ENCODE measurements at regions not wholly inside any gene's neighbourhood (a gene's known extent, or its start where the extent isn't known, plus 50 kb on each side); places are given as distances from the start of the nearest gene placed in this dataset.
"Not testable (repeated sequence)": the region's sequence is repeated elsewhere in the genome, so short reads cannot be mapped to it uniquely, and the experiment has no call there.

DNA sequence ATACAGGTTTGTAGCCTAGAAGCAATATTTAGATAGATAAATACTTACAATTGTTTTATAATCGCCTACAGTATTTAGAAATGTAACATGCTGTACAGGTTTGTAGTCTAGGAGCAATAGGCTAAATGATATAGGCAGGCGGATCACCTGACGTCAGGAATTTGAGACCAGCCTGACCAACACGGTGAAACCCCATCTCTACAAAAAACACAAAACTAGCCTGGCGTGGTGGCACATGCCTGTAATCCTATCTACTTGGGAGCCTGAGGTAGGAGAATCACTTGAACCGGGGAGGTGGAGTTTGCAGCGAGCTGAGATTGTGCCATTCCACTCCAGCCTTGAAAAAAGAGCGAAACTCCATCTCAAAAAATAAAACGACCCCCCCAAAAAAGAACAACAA is 375.2 kb upstream of the EPHA3 start:
- no peaks in the 10 kb centered on the region for H3K27me3 ChIP-seq
- no peaks in the 10 kb centered on the region for H3K9me3 ChIP-seq
- in situ Hi-C loops (cut with MboI; ENCODE audit: low sequenced_read_pairs in 4 of 4) = no loop called here
- no peak for TF ChIP-seq POLR2A (IDR thresholded peaks at IDR 0.05)
- TF ChIP-seq, protein P1, sequence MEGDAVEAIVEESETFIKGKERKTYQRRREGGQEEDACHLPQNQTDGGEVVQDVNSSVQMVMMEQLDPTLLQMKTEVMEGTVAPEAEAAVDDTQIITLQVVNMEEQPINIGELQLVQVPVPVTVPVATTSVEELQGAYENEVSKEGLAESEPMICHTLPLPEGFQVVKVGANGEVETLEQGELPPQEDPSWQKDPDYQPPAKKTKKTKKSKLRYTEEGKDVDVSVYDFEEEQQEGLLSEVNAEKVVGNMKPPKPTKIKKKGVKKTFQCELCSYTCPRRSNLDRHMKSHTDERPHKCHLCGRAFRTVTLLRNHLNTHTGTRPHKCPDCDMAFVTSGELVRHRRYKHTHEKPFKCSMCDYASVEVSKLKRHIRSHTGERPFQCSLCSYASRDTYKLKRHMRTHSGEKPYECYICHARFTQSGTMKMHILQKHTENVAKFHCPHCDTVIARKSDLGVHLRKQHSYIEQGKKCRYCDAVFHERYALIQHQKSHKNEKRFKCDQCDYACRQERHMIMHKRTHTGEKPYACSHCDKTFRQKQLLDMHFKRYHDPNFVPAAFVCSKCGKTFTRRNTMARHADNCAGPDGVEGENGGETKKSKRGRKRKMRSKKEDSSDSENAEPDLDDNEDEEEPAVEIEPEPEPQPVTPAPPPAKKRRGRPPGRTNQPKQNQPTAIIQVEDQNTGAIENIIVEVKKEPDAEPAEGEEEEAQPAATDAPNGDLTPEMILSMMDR (IDR thresholded peaks at IDR 0.05 in 4 of 5, conservative IDR thresholded peaks at IDR 0.05 in 1 of 5) = no peak
- H3K4me3 ChIP-seq = no peak overlapping the region
- intact Hi-C loops (cut with DNase I; ENCODE audit: low total_unique reads) = no loop called here
- no peaks in the 10 kb centered on the region for H3K36me3 ChIP-seq
- H3K4me1 ChIP-seq = no peaks in the 10 kb centered on the region
- no peak overlapping the region for H3K27ac ChIP-seq
- ATAC-seq (no peak), DNase-seq (no peak)

DNA sequence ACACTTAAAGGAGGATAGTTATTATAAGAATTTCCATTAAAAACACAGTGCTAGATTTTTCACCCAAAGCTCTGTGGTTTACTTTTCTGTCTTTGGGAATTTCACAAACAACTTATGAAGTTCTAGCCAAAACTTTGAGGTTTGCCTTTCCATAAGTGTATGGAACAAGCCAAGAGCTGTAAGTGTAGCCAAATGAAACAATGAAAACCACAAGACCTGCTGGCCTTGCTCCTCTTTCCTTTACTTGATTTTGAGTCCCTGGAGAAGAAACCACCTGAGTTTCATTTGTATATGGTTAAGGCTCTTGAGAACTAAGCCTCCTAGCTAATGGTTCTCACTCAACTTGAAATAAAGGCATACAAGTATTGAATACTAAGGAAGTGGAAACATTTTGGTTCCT is 365.3 kb upstream of the EPHA3 start:
- no peak for DNase-seq
- intact Hi-C loops (cut with DNase I; ENCODE audit: low total_unique reads) (no loop called here), in situ Hi-C loops (cut with MboI; ENCODE audit: low sequenced_read_pairs in 4 of 4) (no loop called here)
- no peak overlapping the region for H3K27ac ChIP-seq
- H3K4me1 ChIP-seq = no peaks in the 10 kb centered on the region
- TF ChIP-seq POLR2A (IDR thresholded peaks at IDR 0.05) = no peak
- no peak overlapping the region for H3K4me3 ChIP-seq
- ATAC-seq = no peak
- H3K9me3 ChIP-seq = no peaks in the 10 kb centered on the region
- no peaks in the 10 kb centered on the region for H3K36me3 ChIP-seq
- H3K27me3 ChIP-seq = no peaks in the 10 kb centered on the region

DNA sequence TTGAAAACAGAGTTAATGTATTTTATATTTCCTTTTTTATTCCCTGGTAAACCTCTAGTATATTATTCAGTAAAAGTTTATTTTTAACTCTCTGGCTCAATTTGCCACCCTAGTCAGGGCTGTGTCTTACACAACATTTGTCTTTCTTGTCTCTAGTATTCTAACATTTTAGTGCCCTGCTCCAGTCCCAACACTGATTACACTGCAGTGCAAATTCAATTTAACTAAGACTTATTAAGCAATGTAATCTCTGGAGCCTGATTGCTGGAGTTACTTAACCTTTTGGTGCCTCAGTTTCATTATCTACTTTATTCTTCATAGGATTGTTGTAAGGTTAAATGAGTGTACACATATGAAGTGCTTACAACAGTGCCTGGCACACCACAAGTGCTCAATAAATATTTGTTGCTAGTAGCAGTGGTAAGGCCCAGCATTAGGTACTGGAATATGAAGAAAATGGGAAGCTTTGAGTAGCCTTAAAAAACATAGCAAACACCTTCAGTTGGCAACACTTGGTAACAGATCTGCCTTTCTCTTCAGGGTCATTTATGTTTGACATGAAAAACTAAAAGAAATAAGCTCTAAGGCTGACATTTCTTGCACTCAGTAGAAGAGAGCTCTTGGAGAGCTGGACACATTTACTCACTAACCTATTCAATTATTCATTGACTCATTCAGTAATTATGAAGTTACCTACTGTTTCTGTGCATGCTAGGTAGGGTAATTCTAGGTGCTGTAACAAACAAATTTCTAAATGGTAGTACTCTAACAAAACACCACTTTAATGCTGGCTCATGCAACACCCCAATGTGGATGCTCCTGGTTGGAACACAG is 364.5 kb upstream of the EPHA3 start:
- H3K4me3 ChIP-seq = no peak overlapping the region
- H3K27me3 ChIP-seq = no peaks in the 10 kb centered on the region
- ATAC-seq = no peak
- no peaks in the 10 kb centered on the region for H3K9me3 ChIP-seq
- TF ChIP-seq, protein P1 (IDR thresholded peaks at IDR 0.05 in 4 of 5, conservative IDR thresholded peaks at IDR 0.05 in 1 of 5) = no peak
- DNase-seq = no peak
- in situ Hi-C loops (cut with MboI; ENCODE audit: low sequenced_read_pairs in 4 of 4) (no loop called here), intact Hi-C loops (cut with DNase I; ENCODE audit: low total_unique reads) (no loop called here)
- H3K4me1 ChIP-seq = no peaks in the 10 kb centered on the region
- no peaks in the 10 kb centered on the region for H3K36me3 ChIP-seq
- no peak overlapping the region for H3K27ac ChIP-seq

DNA sequence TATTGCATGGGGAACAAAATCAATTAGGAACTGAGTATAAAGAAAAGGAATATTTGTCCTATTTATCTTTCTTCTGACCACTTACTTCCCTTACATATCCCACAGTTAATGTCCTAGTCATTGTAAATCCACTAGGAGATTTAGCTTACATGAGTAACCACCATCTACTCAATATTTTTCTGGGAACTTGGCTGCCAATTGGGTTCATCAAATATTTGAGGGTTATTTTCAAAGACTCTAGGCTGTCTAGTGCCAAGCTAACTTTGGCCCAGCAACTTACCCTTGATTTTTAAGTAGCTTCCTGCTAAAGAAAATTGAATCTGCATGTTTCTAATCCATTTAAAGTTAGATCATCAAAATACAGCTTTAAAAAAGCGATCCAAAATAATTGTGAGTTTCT is 362.5 kb upstream of the EPHA3 start:
- H3K4me1 ChIP-seq = no peaks in the 10 kb centered on the region
- no peak overlapping the region for H3K27ac ChIP-seq
- H3K9me3 ChIP-seq = no peaks in the 10 kb centered on the region
- H3K36me3 ChIP-seq = no peaks in the 10 kb centered on the region
- no peaks in the 10 kb centered on the region for H3K27me3 ChIP-seq
- TF ChIP-seq POLR2A (IDR thresholded peaks at IDR 0.05) = no peak
- TF ChIP-seq, protein P1 (IDR thresholded peaks at IDR 0.05 in 4 of 5, conservative IDR thresholded peaks at IDR 0.05 in 1 of 5) = no peak
- DNase-seq (no peak), ATAC-seq (no peak)
- no peak overlapping the region for H3K4me3 ChIP-seq
- in situ Hi-C loops (cut with MboI; ENCODE audit: low sequenced_read_pairs in 4 of 4) = no loop called here
- intact Hi-C loops (cut with DNase I; ENCODE audit: low total_unique reads) = no loop called here

DNA sequence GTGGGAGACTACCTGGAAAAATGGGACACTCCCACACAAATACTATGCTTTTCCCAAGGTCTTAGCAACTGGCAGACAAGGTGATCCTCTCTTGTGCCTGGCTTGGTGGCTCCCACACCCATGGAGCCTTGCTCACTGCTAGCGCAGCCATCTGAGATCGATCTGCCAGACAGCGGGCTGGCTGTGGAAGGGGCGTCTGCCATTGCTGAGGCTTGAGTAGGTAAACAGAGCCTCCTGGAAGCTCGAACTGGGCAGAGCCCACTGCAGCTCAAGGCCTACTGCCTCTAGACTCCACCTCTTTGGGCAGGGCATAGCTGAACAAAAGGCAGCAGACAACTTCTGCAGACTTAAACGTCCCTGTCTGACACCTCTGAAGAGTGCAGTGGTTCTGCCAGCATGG is 360.3 kb upstream of the EPHA3 start:
- ATAC-seq; H3K27me3 ChIP-seq; H3K9me3 ChIP-seq; H3K4me1 ChIP-seq; DNase-seq; H3K27ac ChIP-seq; H3K4me3 ChIP-seq; intact Hi-C loops (cut with DNase I; ENCODE audit: low total_unique reads); H3K36me3 ChIP-seq; in situ Hi-C loops (cut with MboI; ENCODE audit: low sequenced_read_pairs in 4 of 4): not testable (repeated sequence)

DNA sequence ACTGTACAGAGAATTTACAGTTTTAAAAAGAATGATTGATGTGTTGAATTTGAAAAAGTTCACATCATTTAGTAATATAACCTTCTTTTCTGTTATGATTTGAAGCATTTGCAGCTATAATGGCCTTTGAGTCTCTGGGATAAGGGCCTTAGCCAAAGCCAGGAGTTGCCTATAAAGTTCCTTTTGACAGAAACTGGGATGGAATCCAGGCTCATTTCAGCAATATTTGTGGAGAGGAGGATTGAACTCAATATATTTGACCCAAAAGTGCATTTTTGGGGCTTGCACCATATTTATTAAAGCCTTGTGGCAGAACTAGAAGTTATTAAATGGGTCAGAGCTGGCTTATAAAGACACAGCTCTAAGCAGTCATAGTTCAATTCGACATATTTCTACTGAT is 348.7 kb upstream of the EPHA3 start:
- TF ChIP-seq, protein P1 (IDR thresholded peaks at IDR 0.05 in 4 of 5, conservative IDR thresholded peaks at IDR 0.05 in 1 of 5) = no peak
- no peak for TF ChIP-seq POLR2A (IDR thresholded peaks at IDR 0.05)
- Histone ChIP-seq H3K27ac (no peak overlapping the region), H3K36me3 (no peaks in the 10 kb centered on the region), H3K4me1 (no peaks in the 10 kb centered on the region), H3K4me3 (no peak overlapping the region), H3K9me3 (no peaks in the 10 kb centered on the region), H3K27me3 (no peaks in the 10 kb centered on the region)
- no peak for DNase-seq
- in situ Hi-C loops (cut with MboI; ENCODE audit: low sequenced_read_pairs in 4 of 4) = no loop called here
- intact Hi-C loops (cut with DNase I; ENCODE audit: low total_unique reads) = no loop called here
- ATAC-seq = no peak
